ENCODE measurements at regions not wholly inside any gene's neighbourhood (a gene's known extent, or its start where the extent isn't known, plus 50 kb on each side); places are given as distances from the start of the nearest gene placed in this dataset.

DNA sequence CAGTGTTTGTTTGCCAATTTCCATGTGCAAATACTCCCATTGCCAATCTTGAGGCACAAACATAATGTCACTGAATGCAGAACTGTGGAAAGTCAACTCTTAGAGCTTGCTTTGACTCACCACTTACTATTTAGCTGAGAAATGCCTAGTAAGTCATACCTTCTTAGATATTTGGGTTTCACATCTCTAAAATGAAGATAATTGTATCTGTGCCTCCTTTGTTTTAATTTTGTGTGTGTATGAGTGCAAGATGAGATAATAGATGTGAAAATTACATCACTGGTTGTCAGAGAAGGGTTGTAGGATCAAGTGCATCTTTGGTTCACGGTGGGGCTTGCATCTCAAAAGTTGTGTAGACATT, 407.5 kb downstream of the INHBA start:
- H3K36me3 ChIP-seq (ENCODE audit: control insufficient read depth, insufficient read depth, low read length), result no peaks in the 10 kb centered on the region
- DNase-seq, result no peak
- H3K9me3 Mint-ChIP-seq, result no peaks in the 10 kb centered on the region
- no peak overlapping the region for H3K9ac ChIP-seq (ENCODE audit: extremely low read depth, low read length, poor library complexity, severe bottlenecking)
- H3K4me3 Mint-ChIP-seq, result no peak overlapping the region
- H3K4me1 Mint-ChIP-seq, result no peaks in the 10 kb centered on the region
- H3K27me3 Mint-ChIP-seq (ENCODE audit: insufficient read depth), result no peaks in the 10 kb centered on the region
- TF ChIP-seq, protein P1, sequence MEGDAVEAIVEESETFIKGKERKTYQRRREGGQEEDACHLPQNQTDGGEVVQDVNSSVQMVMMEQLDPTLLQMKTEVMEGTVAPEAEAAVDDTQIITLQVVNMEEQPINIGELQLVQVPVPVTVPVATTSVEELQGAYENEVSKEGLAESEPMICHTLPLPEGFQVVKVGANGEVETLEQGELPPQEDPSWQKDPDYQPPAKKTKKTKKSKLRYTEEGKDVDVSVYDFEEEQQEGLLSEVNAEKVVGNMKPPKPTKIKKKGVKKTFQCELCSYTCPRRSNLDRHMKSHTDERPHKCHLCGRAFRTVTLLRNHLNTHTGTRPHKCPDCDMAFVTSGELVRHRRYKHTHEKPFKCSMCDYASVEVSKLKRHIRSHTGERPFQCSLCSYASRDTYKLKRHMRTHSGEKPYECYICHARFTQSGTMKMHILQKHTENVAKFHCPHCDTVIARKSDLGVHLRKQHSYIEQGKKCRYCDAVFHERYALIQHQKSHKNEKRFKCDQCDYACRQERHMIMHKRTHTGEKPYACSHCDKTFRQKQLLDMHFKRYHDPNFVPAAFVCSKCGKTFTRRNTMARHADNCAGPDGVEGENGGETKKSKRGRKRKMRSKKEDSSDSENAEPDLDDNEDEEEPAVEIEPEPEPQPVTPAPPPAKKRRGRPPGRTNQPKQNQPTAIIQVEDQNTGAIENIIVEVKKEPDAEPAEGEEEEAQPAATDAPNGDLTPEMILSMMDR (conservative IDR thresholded peaks at IDR 0.05), result no peak
- H3K4me3 ChIP-seq (ENCODE audit: low read length), result no peak overlapping the region
- WGBS, 2 experiments (ENCODE audit: insufficient coverage in 1 of 2, insufficient read length in 1 of 2), result 90 to 100% methylated on average over 1 of the region's 1 CpG
- H3K27ac ChIP-seq (ENCODE audit: low read depth, low read length), result no peak overlapping the region
- no peaks in the 10 kb centered on the region for H3K9me3 ChIP-seq (ENCODE audit: control insufficient read depth, low read length)
- no peak overlapping the region for H3K27ac Mint-ChIP-seq
- H3K27me3 ChIP-seq (ENCODE audit: control insufficient read depth, insufficient read depth, low read length, poor library complexity, severe bottlenecking), result no peaks in the 10 kb centered on the region
- H3K4me1 ChIP-seq (ENCODE audit: control insufficient read depth, insufficient read depth, low read length), result no peaks in the 10 kb centered on the region
- H3K36me3 Mint-ChIP-seq (ENCODE audit: low read depth), result no peaks in the 10 kb centered on the region

DNA sequence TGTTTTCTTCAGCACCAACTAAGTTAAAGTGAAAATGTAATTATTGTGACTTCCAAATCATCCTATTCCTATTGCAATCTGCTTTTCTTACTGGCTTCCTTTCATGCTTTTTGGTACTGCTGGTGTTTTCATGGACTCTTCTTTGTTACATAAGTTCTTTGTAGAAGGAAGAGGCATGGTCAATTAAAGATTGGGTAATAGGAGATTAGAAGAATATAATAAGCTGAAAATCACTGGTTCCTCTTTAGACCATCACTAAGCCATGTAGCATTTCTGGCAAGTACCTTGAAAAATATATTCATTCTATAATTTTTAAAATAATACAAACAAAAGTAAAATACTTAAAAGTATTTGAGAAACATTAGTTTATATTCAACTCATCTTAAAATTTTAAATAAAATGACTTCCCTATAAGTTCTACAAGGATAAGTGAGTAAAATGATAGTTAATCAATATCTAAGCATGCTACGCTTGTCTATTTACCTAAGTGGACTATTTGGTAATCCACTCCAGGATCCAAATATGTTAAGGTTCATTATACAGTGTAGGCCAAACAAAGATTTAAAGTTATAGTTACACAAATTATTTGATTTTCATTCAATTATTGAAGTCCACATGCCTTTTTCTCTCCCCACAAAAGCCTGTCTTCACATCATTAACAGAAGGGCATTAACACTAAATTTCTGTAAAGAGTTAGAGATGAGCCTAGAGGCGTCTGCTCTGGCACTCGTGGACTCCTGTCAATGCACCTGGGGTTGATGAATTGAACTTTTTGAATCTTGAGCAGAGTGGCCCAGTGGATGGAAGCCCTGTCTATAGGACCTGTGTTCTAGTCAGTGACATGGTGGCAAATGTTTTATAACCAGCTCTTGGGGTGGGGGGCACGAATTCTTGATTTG, 408.1 kb downstream of the INHBA start:
- Histone ChIP-seq H3K4me3 (ENCODE audit: low read length) (no peak overlapping the region), H3K36me3 (ENCODE audit: control insufficient read depth, insufficient read depth, low read length) (no peaks in the 10 kb centered on the region), H3K9ac (ENCODE audit: extremely low read depth, low read length, poor library complexity, severe bottlenecking) (no peak overlapping the region), H3K4me1 (ENCODE audit: control insufficient read depth, insufficient read depth, low read length) (no peaks in the 10 kb centered on the region), H3K27ac (ENCODE audit: low read depth, low read length) (no peak overlapping the region), H3K9me3 (ENCODE audit: control insufficient read depth, low read length) (no peaks in the 10 kb centered on the region), H3K27me3 (ENCODE audit: control insufficient read depth, insufficient read depth, low read length, poor library complexity, severe bottlenecking) (no peaks in the 10 kb centered on the region)
- Mint-ChIP-seq H3K27ac (no peak overlapping the region), H3K27me3 (ENCODE audit: insufficient read depth) (no peaks in the 10 kb centered on the region), H3K4me3 (no peak overlapping the region), H3K36me3 (ENCODE audit: low read depth) (no peaks in the 10 kb centered on the region), H3K9me3 (no peaks in the 10 kb centered on the region), H3K4me1 (no peaks in the 10 kb centered on the region)
- no peak for DNase-seq
- TF ChIP-seq, protein P1 (conservative IDR thresholded peaks at IDR 0.05), result no peak
- WGBS, 2 experiments (ENCODE audit: insufficient coverage in 1 of 2, insufficient read length in 1 of 2), result 83 to 88% methylated on average over 1 to 4 of the region's 4 CpGs

DNA sequence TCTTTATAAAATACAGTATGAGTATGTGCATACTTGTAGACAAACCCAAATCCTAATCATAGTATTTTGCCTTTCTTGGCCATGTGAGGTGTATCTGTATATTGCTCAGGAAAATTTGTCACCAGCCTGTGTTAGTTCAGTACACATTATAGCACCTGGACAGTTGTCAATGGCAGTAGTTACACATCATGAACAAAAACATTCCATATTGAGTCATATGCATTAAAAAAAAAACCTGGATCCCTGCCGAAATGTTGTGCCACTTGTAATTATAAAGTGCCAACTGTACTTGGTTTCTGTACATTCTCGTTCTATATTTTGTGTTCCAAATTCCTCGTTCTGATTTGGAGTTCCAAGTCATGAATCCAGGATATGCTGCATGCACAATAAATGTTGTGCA, 410.4 kb downstream of the INHBA start:
- no peaks in the 10 kb centered on the region for H3K4me1 Mint-ChIP-seq
- H3K27me3 Mint-ChIP-seq (ENCODE audit: insufficient read depth), result peaks cover 2% of the 10 kb centered on the region
- H3K36me3 Mint-ChIP-seq (ENCODE audit: low read depth), result no peaks in the 10 kb centered on the region
- H3K4me3 Mint-ChIP-seq, result no peak overlapping the region
- Histone ChIP-seq H3K27me3 (ENCODE audit: control insufficient read depth, insufficient read depth, low read length, poor library complexity, severe bottlenecking) (no peaks in the 10 kb centered on the region), H3K4me3 (ENCODE audit: low read length) (no peak overlapping the region), H3K9me3 (ENCODE audit: control insufficient read depth, low read length) (no peaks in the 10 kb centered on the region), H3K27ac (ENCODE audit: low read depth, low read length) (no peak overlapping the region), H3K4me1 (ENCODE audit: control insufficient read depth, insufficient read depth, low read length) (no peaks in the 10 kb centered on the region), H3K9ac (ENCODE audit: extremely low read depth, low read length, poor library complexity, severe bottlenecking) (no peak overlapping the region), H3K36me3 (ENCODE audit: control insufficient read depth, insufficient read depth, low read length) (no peaks in the 10 kb centered on the region)
- no peak overlapping the region for H3K27ac Mint-ChIP-seq
- WGBS, 2 experiments (ENCODE audit: insufficient coverage in 1 of 2, insufficient read length in 1 of 2), result 93 to 100% methylated on average over 3 of the region's 3 CpGs
- no peak for DNase-seq
- TF ChIP-seq, protein P1 (conservative IDR thresholded peaks at IDR 0.05), result no peak
- H3K9me3 Mint-ChIP-seq, result no peaks in the 10 kb centered on the region
